GM23338 (cell line): ENCODE measurements at regions not wholly inside any gene's neighbourhood (a gene's known extent, or its start where the extent isn't known, plus 50 kb on each side); places are given as distances from the start of the nearest gene placed in this dataset.

Experiments used
- ATAC-seq: fragments of 200-7000 bp; cut with Tn5 transposase; 3 replicates; pipeline ENCODE4 v1.9.1; 2020
- DNase-seq: peaks from one replicate; pipeline ENCODE4 v3.0.0-alpha.2; 2015; ENCODE audit warnings: low spot score
- H2AFZ ChIP-seq: fragments of 200-600 bp; sonication (generic); 2 replicates; pipeline ENCODE4 v1.8.0; 2016; ENCODE audit warnings: antibody characterized with exemption, mild to moderate bottlenecking, moderate library complexity
- H3F3A ChIP-seq: fragments of 200-600 bp; sonication (generic); replicated peaks from 2 replicates; pipeline ENCODE4 v1.8.0; 2017; ENCODE audit warnings: antibody characterized with exemption, mixed run types, low read depth
- H3K27ac ChIP-seq: fragments of 200-600 bp; sonication (generic); 2 replicates; pipeline ENCODE4 v1.6.1; 2016; ENCODE audit warnings: low read depth
- H3K27me3 ChIP-seq: fragments of 200-600 bp; sonication (generic); 2 replicates; pipeline ENCODE4 v1.8.0; 2016; ENCODE audit warnings: mild to moderate bottlenecking, mixed run types, moderate library complexity; ENCODE audit not compliant: insufficient read depth
- H3K36me3 ChIP-seq: fragments of 200-600 bp; sonication (generic); 2 replicates; pipeline ENCODE4 v1.8.0; 2016; ENCODE audit warnings: mild to moderate bottlenecking; ENCODE audit not compliant: insufficient read depth
- H3K4me1 ChIP-seq: fragments of 200-600 bp; sonication (generic); 2 replicates; pipeline ENCODE4 v1.8.0; 2016; ENCODE audit warnings: mild to moderate bottlenecking, moderate library complexity; ENCODE audit not compliant: insufficient read depth
- H3K4me2 ChIP-seq: fragments of 200-600 bp; sonication (generic); 2 replicates; pipeline ENCODE4 v1.7.1; 2017; ENCODE audit warnings: mixed run types
- H3K4me3 ChIP-seq: fragments of 200-600 bp; sonication (generic); 2 replicates; pipeline ENCODE4 v1.6.1; 2016; ENCODE audit warnings: mixed run types
- H3K79me2 ChIP-seq: fragments of 200-600 bp; sonication (generic); replicated peaks from 2 replicates; pipeline ENCODE4 v1.8.0; 2017; ENCODE audit warnings: mild to moderate bottlenecking; ENCODE audit not compliant: insufficient read depth
- H3K9me2 ChIP-seq: fragments of 200-600 bp; sonication (generic); 2 replicates; pipeline ENCODE4 v1.8.0; 2017; ENCODE audit not compliant: insufficient read depth
- H4K20me1 ChIP-seq: fragments of 200-600 bp; sonication (generic); replicated peaks from 2 replicates; pipeline ENCODE4 v1.8.0; 2017; ENCODE audit warnings: mild to moderate bottlenecking; ENCODE audit not compliant: insufficient read depth
- H3K27ac Mint-ChIP-seq: 2 replicates; pipeline ENCODE4 v1.8.0; 2020; ENCODE audit warnings: inconsistent platforms, mild to moderate bottlenecking, moderate library complexity, mixed read lengths
- H3K27me3 Mint-ChIP-seq: 3 replicates; pipeline ENCODE4 v1.8.0; 2022; ENCODE audit warnings: low read depth, mild to moderate bottlenecking, moderate library complexity, mixed read lengths, inconsistent platforms; ENCODE audit not compliant: insufficient read depth, poor library complexity
- H3K36me3 Mint-ChIP-seq: 3 replicates; pipeline ENCODE4 v1.8.0; 2021; ENCODE audit warnings: low read depth, mild to moderate bottlenecking, inconsistent platforms, moderate library complexity, mixed read lengths
- H3K4me1 Mint-ChIP-seq: 3 replicates; pipeline ENCODE4 v1.8.0; 2020; ENCODE audit warnings: mild to moderate bottlenecking, inconsistent platforms, mixed read lengths
- H3K4me3 Mint-ChIP-seq: 3 replicates; pipeline ENCODE4 v1.8.0; 2021; ENCODE audit warnings: moderate library complexity, mild to moderate bottlenecking, inconsistent platforms, mixed read lengths
- H3K9me3 Mint-ChIP-seq: 3 replicates; pipeline ENCODE4 v1.8.0; 2020; ENCODE audit warnings: moderate library complexity, mild to moderate bottlenecking, inconsistent platforms, mixed read lengths
- CREB1 ChIP-seq: fragments of 250-450 bp; sonication (Bioruptor Pico); IDR thresholded peaks from 2 replicates; pipeline ENCODE4 v1.5.0; 2020; ENCODE audit warnings: low read depth, mild to moderate bottlenecking, moderate library complexity
- CTCF ChIP-seq, 2 experiments: fragments of 200-600 bp in 1 of 2; sonication (generic) in 1 of 2; conservative IDR thresholded peaks; 2 replicates each; pipeline versions ENCODE4 v1.5.1 to v1.6.1; 2016 to 2017; ENCODE audit warnings: antibody characterized with exemption in 2 of 2, low read depth in 2 of 2, mild to moderate bottlenecking in 2 of 2, moderate library complexity in 1 of 2
- EZH2 ChIP-seq: fragments of 200-600 bp; sonication (generic); IDR thresholded peaks from one replicate; pipeline ENCODE4 v1.8.0; 2017; ENCODE audit warnings: antibody characterized with exemption, mild to moderate bottlenecking, low read depth; ENCODE audit not compliant: unreplicated experiment
- NANOG ChIP-seq: IDR thresholded peaks from 2 replicates; pipeline ENCODE4 v1.6.1; 2016; ENCODE audit warnings: antibody characterized with exemption, borderline replicate concordance
- STAT1 ChIP-seq: IDR thresholded peaks from one replicate; pipeline ENCODE4 v1.6.1; 2016; ENCODE audit warnings: antibody characterized with exemption; ENCODE audit not compliant: unreplicated experiment
- ZNF114 ChIP-seq: fragments of 250-450 bp; sonication (Bioruptor Pico); IDR thresholded peaks from 2 replicates; pipeline ENCODE4 v1.5.0; 2020; ENCODE audit warnings: mild to moderate bottlenecking, moderate library complexity
- TF ChIP-seq, protein P1 (sequence below): IDR thresholded peaks from 2 replicates; pipeline ENCODE4 v1.6.1; 2016; ENCODE audit warnings: antibody characterized with exemption
- TF ChIP-seq, protein P2 (sequence below): IDR thresholded peaks from one replicate; pipeline ENCODE4 v1.6.1; 2018; ENCODE audit warnings: antibody characterized with exemption; ENCODE audit not compliant: unreplicated experiment

DNA sequence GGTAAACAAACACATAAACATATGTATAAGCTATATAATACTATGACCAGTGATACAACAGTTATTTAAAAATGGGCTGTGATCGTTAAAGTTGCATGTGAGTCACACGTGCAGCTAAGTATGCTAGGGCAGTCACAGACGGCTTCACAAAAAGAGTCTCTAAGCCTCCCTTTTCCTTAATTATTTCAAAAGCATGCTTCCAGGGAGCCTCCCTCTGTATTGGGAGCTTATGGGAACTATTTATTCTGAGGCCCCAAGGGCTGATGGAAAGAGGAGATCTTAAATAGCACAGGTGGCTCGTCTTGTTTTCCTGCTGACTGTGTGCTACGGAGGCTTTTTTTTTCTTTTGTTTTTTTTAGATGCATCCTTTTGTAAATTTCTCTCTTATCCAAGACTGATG is 94.3 kb downstream of the ADCYAP1 start (continued):
- TF ChIP-seq, protein P1, sequence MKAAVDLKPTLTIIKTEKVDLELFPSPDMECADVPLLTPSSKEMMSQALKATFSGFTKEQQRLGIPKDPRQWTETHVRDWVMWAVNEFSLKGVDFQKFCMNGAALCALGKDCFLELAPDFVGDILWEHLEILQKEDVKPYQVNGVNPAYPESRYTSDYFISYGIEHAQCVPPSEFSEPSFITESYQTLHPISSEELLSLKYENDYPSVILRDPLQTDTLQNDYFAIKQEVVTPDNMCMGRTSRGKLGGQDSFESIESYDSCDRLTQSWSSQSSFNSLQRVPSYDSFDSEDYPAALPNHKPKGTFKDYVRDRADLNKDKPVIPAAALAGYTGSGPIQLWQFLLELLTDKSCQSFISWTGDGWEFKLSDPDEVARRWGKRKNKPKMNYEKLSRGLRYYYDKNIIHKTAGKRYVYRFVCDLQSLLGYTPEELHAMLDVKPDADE = no peak

- Mint-ChIP-seq H3K9me3 (peaks cover 4% of the 10 kb centered on the region; the same call in 2 of the 3 replicates), H3K27me3 (peaks cover 2% of the 10 kb centered on the region), H3K36me3 (peaks cover 5% of the 10 kb centered on the region; the same call in 2 of the 3 replicates), H3K27ac (no peak overlapping the region), H3K4me3 (no peak overlapping the region), H3K4me1 (peaks cover 10% of the 10 kb centered on the region)
- H3K4me2 ChIP-seq = no peak overlapping the region
- no peaks in the 10 kb centered on the region for H3F3A ChIP-seq
- H3K27ac ChIP-seq = no peak overlapping the region
- H3K27me3 ChIP-seq = no peaks in the 10 kb centered on the region
- peaks cover 13% of the 10 kb centered on the region for H3K4me1 ChIP-seq
- peaks cover 9% of the 10 kb centered on the region; the same call in 1 of the 2 replicates for H3K79me2 ChIP-seq
- 0 out of 2 replicates have a peak, but pooled peaks cover 13% of the 10 kb centered on the region for H3K9me2 ChIP-seq
- no peak for DNase-seq
- TF ChIP-seq NANOG (no peak), CTCF (conservative IDR thresholded peaks at IDR 0.05; ENCODE audit: low read depth in 2 of 2) (no peak), ZNF114 (CRISPR knock-in tag) (no peak), STAT1 (no peak)
- TF ChIP-seq, protein P2, sequence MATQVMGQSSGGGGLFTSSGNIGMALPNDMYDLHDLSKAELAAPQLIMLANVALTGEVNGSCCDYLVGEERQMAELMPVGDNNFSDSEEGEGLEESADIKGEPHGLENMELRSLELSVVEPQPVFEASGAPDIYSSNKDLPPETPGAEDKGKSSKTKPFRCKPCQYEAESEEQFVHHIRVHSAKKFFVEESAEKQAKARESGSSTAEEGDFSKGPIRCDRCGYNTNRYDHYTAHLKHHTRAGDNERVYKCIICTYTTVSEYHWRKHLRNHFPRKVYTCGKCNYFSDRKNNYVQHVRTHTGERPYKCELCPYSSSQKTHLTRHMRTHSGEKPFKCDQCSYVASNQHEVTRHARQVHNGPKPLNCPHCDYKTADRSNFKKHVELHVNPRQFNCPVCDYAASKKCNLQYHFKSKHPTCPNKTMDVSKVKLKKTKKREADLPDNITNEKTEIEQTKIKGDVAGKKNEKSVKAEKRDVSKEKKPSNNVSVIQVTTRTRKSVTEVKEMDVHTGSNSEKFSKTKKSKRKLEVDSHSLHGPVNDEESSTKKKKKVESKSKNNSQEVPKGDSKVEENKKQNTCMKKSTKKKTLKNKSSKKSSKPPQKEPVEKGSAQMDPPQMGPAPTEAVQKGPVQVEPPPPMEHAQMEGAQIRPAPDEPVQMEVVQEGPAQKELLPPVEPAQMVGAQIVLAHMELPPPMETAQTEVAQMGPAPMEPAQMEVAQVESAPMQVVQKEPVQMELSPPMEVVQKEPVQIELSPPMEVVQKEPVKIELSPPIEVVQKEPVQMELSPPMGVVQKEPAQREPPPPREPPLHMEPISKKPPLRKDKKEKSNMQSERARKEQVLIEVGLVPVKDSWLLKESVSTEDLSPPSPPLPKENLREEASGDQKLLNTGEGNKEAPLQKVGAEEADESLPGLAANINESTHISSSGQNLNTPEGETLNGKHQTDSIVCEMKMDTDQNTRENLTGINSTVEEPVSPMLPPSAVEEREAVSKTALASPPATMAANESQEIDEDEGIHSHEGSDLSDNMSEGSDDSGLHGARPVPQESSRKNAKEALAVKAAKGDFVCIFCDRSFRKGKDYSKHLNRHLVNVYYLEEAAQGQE = no peak
- ATAC-seq = no peak
- no peak overlapping the region for H2AFZ ChIP-seq
- no peaks in the 10 kb centered on the region for H3K36me3 ChIP-seq
- H4K20me1 ChIP-seq = no peaks in the 10 kb centered on the region
- no peak overlapping the region for H3K4me3 ChIP-seq
These were observed 98.0 kb downstream of the ADCYAP1 start for GRCh38 chr18:1002653-1003178.

DNA sequence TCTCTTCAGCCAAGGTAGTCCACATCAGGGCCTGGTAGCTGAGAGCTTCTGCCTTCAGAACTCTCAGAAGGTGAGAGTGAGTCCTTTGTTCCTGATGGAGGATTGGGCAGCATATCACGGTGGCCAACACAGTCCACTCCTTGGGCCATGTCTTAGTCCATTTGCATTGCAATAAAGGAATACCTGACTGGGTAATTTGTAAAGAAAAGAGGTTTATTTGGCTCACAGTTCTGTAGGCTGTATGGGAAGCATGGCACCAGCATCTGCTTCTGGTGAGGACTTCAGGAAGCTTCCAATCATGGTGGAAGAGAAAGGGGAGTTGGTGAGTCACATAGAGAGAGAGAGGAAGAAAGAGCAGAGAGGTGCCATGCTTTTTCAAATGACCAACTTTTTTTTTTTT is 98.8 kb downstream of the ADCYAP1 start:
- 0 out of 2 replicates have a peak, but pooled peaks cover 13% of the 10 kb centered on the region for H3K9me2 ChIP-seq
- no peak for ATAC-seq
- H3K36me3 ChIP-seq = no peaks in the 10 kb centered on the region
- peaks cover 2% of the 10 kb centered on the region for H3K27me3 Mint-ChIP-seq
- no peak overlapping the region for H3K4me3 Mint-ChIP-seq
- no peak overlapping the region for H3K4me3 ChIP-seq
- H3K4me1 Mint-ChIP-seq = peaks cover 10% of the 10 kb centered on the region
- DNase-seq = no peak
- peaks cover 4% of the 10 kb centered on the region; the same call in 2 of the 3 replicates for H3K9me3 Mint-ChIP-seq
- H3K36me3 Mint-ChIP-seq = peaks cover 5% of the 10 kb centered on the region; the same call in 2 of the 3 replicates
- no peak overlapping the region for H3K27ac Mint-ChIP-seq
- no peak overlapping the region for H3K4me2 ChIP-seq
- H2AFZ ChIP-seq = no peak overlapping the region
- H3K27me3 ChIP-seq = no peaks in the 10 kb centered on the region
- H3K4me1 ChIP-seq = peaks cover 10% of the 10 kb centered on the region
- 0 out of 2 replicates have a peak, but pooled peaks cover 3% of the 10 kb centered on the region for H4K20me1 ChIP-seq
- H3K27ac ChIP-seq = no peak overlapping the region
- peaks cover 9% of the 10 kb centered on the region; the same call in 1 of the 2 replicates for H3K79me2 ChIP-seq
- no peaks in the 10 kb centered on the region for H3F3A ChIP-seq
- TF ChIP-seq ZNF114 (CRISPR knock-in tag) = no peak
- no peak for TF ChIP-seq CTCF (conservative IDR thresholded peaks at IDR 0.05; ENCODE audit: low read depth in 2 of 2)
- TF ChIP-seq CREB1 (CRISPR knock-in tag) = no peak
- TF ChIP-seq NANOG = no peak
- no peak for TF ChIP-seq EZH2
